ENCODE measurements at regions not wholly inside any gene's neighbourhood (a gene's known extent, or its start where the extent isn't known, plus 50 kb on each side); places are given as distances from the start of the nearest gene placed in this dataset.

- Histone ChIP-seq H3K27ac (no peak overlapping the region), H3K36me3 (replicated peaks; ENCODE audit: insufficient read depth, low read depth) (no peaks in the 10 kb centered on the region), H2AFZ (no peak overlapping the region), H3K9me2 (replicated peaks; ENCODE audit: insufficient read depth) (no peaks in the 10 kb centered on the region), H3K4me3 (no peak overlapping the region), H3K4me1 (ENCODE audit: insufficient read depth) (peaks cover 8% of the 10 kb centered on the region), H4K20me1 (ENCODE audit: insufficient read depth, poor library complexity, severe bottlenecking) (no peaks in the 10 kb centered on the region), H3K79me2 (no peaks in the 10 kb centered on the region), H3K4me2 (no peak overlapping the region), H3K27me3 (no peaks in the 10 kb centered on the region), H3K9me3 (ENCODE audit: low read depth) (no peaks in the 10 kb centered on the region)
- 90% methylated on average over 1 of the region's 1 CpG for WGBS (ENCODE audit: low lambda C conversion rate, missing lambda C conversion rate)
- TF ChIP-seq CTCF (IDR thresholded peaks at IDR 0.05; ENCODE audit: poor library complexity) (no peak), EZH2phosphoT487 (IDR thresholded peaks at IDR 0.05; ENCODE audit: low read depth, severe bottlenecking, unreplicated experiment) (no peak)
- DNase-seq (ENCODE audit: low spot score): no peak
These were observed 92.3 kb upstream of the FAM20A start for GRCh38 chr17:68693466-68693865.

GRCh38 chr17:68686108-68686988 is 85.2 kb upstream of the FAM20A start:
- TF ChIP-seq CTCF (IDR thresholded peaks at IDR 0.05; ENCODE audit: poor library complexity): no peak
- no peak for TF ChIP-seq EZH2phosphoT487 (IDR thresholded peaks at IDR 0.05; ENCODE audit: low read depth, severe bottlenecking, unreplicated experiment)
- TF ChIP-seq EZH2 (IDR thresholded peaks at IDR 0.05; ENCODE audit: borderline replicate concordance): no peak
- H3K9me2 ChIP-seq (replicated peaks; ENCODE audit: insufficient read depth): no peaks in the 10 kb centered on the region
- DNase-seq (ENCODE audit: low spot score): no peak
- H3K79me2 ChIP-seq: no peaks in the 10 kb centered on the region
- H3K27ac ChIP-seq: no peak overlapping the region
- no peaks in the 10 kb centered on the region for H3K9me3 ChIP-seq (ENCODE audit: low read depth)
- H3K4me2 ChIP-seq: no peak overlapping the region
- H2AFZ ChIP-seq: no peak overlapping the region
- no peaks in the 10 kb centered on the region for H3K27me3 ChIP-seq
- H3K36me3 ChIP-seq (replicated peaks; ENCODE audit: insufficient read depth, low read depth): no peaks in the 10 kb centered on the region
- H3K4me1 ChIP-seq (ENCODE audit: insufficient read depth): no peaks in the 10 kb centered on the region
- 96% methylated on average over 10 of the region's 10 CpGs for WGBS (ENCODE audit: low lambda C conversion rate, missing lambda C conversion rate)
- H3K4me3 ChIP-seq: no peak overlapping the region
- no peaks in the 10 kb centered on the region for H4K20me1 ChIP-seq (ENCODE audit: insufficient read depth, poor library complexity, severe bottlenecking)

- no peaks in the 10 kb centered on the region for H3K36me3 ChIP-seq (replicated peaks; ENCODE audit: insufficient read depth, low read depth)
- H3K9me3 ChIP-seq (ENCODE audit: low read depth): no peaks in the 10 kb centered on the region
These were observed 83.8 kb upstream of the FAM20A start for GRCh38 chr17:68684949-68685357.

More at GRCh38 chr17:68684949-68685357, 83.8 kb upstream of the FAM20A start:
- DNase-seq (ENCODE audit: low spot score): no peak
- Histone ChIP-seq H3K4me2 (no peak overlapping the region), H3K27me3 (no peaks in the 10 kb centered on the region), H4K20me1 (ENCODE audit: insufficient read depth, poor library complexity, severe bottlenecking) (no peaks in the 10 kb centered on the region), H3K9me2 (replicated peaks; ENCODE audit: insufficient read depth) (no peaks in the 10 kb centered on the region), H3K27ac (no peak overlapping the region), H2AFZ (no peak overlapping the region), H3K4me1 (ENCODE audit: insufficient read depth) (no peaks in the 10 kb centered on the region), H3K79me2 (no peaks in the 10 kb centered on the region), H3K4me3 (no peak overlapping the region)
- TF ChIP-seq CTCF (IDR thresholded peaks at IDR 0.05; ENCODE audit: poor library complexity): no peak
- no peak for TF ChIP-seq EZH2phosphoT487 (IDR thresholded peaks at IDR 0.05; ENCODE audit: low read depth, severe bottlenecking, unreplicated experiment)
- no peak for TF ChIP-seq EZH2 (IDR thresholded peaks at IDR 0.05; ENCODE audit: borderline replicate concordance)
- 89% methylated on average over 3 of the region's 3 CpGs for WGBS (ENCODE audit: low lambda C conversion rate, missing lambda C conversion rate)

Data from hepatocyte (in vitro differentiated cells).